Trophoblast cell (in vitro differentiated cells and primary cell): ENCODE measurements at regions not wholly inside any gene's neighbourhood (a gene's known extent, or its start where the extent isn't known, plus 50 kb on each side); places are given as distances from the start of the nearest gene placed in this dataset.
"Not testable (repeated sequence)": the region's sequence is repeated elsewhere in the genome, so short reads cannot be mapped to it uniquely, and the experiment has no call there.

Source experiments
- DNase-seq, 2 donors: peaks; one replicate each; pipeline ENCODE4 v3.0.0-alpha.2; 2016
- H2AFZ ChIP-seq: 2 replicates; pipeline ENCODE4 v1.6.1; 2013; ENCODE audit warnings: low read length, moderate library complexity, mild to moderate bottlenecking; ENCODE audit not compliant: insufficient read depth, poor library complexity
- H2AK5ac ChIP-seq: 2 replicates; pipeline ENCODE4 v1.6.1; 2013; ENCODE audit warnings: mild to moderate bottlenecking, low read length
- H2BK120ac ChIP-seq: 2 replicates; pipeline ENCODE4 v1.6.1; 2013; ENCODE audit warnings: low read length, mild to moderate bottlenecking, moderate library complexity; ENCODE audit not compliant: insufficient read depth, poor library complexity
- H2BK12ac ChIP-seq: 2 replicates; pipeline ENCODE4 v1.6.1; 2013; ENCODE audit warnings: mild to moderate bottlenecking, low read length, moderate library complexity
- H2BK5ac ChIP-seq: 2 replicates; pipeline ENCODE4 v1.6.1; 2013; ENCODE audit warnings: low read length, low read depth, moderate library complexity, mild to moderate bottlenecking; ENCODE audit not compliant: poor library complexity
- H3K14ac ChIP-seq: 2 replicates; pipeline ENCODE4 v1.6.1; 2013; ENCODE audit warnings: mild to moderate bottlenecking, low read length
- H3K18ac ChIP-seq: 2 replicates; pipeline ENCODE4 v1.6.1; 2013; ENCODE audit warnings: mild to moderate bottlenecking, low read length
- H3K23ac ChIP-seq: 2 replicates; pipeline ENCODE4 v1.6.1; 2013; ENCODE audit warnings: low read length
- H3K27ac ChIP-seq: 2 replicates; pipeline ENCODE4 v1.5.1; 2013; ENCODE audit warnings: low read depth, mild to moderate bottlenecking, inconsistent platforms, low read length, moderate library complexity
- H3K27me3 ChIP-seq: 2 replicates; pipeline ENCODE4 v1.6.1; 2013; ENCODE audit warnings: inconsistent platforms, mild to moderate bottlenecking, low read length, moderate library complexity; ENCODE audit not compliant: insufficient read depth
- H3K36me3 ChIP-seq, 2 experiments: 1 replicate in 1 of 2; 2 replicates in 1 of 2; pipeline ENCODE4 v1.6.1; 2013; ENCODE audit warnings: low read length in 2 of 2, mild to moderate bottlenecking in 2 of 2, moderate library complexity in 1 of 2; ENCODE audit not compliant: insufficient read depth in 2 of 2, control insufficient read depth in 1 of 2
- H3K4ac ChIP-seq: 2 replicates; pipeline ENCODE4 v1.6.1; 2013; ENCODE audit warnings: low read depth, mild to moderate bottlenecking, low read length, moderate library complexity
- H3K4me1 ChIP-seq, 2 experiments: 1 replicate in 1 of 2; 2 replicates in 1 of 2; pipeline ENCODE4 v1.6.1; 2013; ENCODE audit warnings: low read length in 2 of 2, mild to moderate bottlenecking in 2 of 2, moderate library complexity in 1 of 2; ENCODE audit not compliant: insufficient read depth in 2 of 2, control insufficient read depth in 1 of 2
- H3K4me2 ChIP-seq: 2 replicates; pipeline ENCODE4 v1.6.1; 2013; ENCODE audit warnings: inconsistent platforms, mild to moderate bottlenecking, low read length, moderate library complexity
- H3K4me3 ChIP-seq: 2 replicates; pipeline ENCODE4 v1.5.1; 2013; ENCODE audit warnings: mild to moderate bottlenecking, low read depth, low read length, inconsistent platforms
- H3K79me1 ChIP-seq: one replicate; pipeline ENCODE4 v1.6.1; 2013; ENCODE audit warnings: low read length
- H3K79me2 ChIP-seq: 2 replicates; pipeline ENCODE4 v1.6.1; 2013; ENCODE audit warnings: low read length, mild to moderate bottlenecking; ENCODE audit not compliant: control insufficient read depth, insufficient read depth, poor library complexity
- H3K9ac ChIP-seq: 2 replicates; pipeline ENCODE4 v1.6.1; 2013; ENCODE audit warnings: mild to moderate bottlenecking, low read length
- H3K9me3 ChIP-seq: 2 replicates; pipeline ENCODE4 v1.6.1; 2013; ENCODE audit warnings: low read depth, mild to moderate bottlenecking, control low read depth, inconsistent platforms, low read length; ENCODE audit not compliant: insufficient read depth
- H4K12ac ChIP-seq: 2 replicates; pipeline ENCODE4 v1.6.1; 2013; ENCODE audit warnings: low read depth, mild to moderate bottlenecking, low read length, moderate library complexity
- H4K8ac ChIP-seq: 2 replicates; pipeline ENCODE4 v1.6.1; 2013; ENCODE audit warnings: low read depth, mild to moderate bottlenecking, low read length, moderate library complexity
- H4K91ac ChIP-seq: one replicate; pipeline ENCODE4 v1.6.1; 2013; ENCODE audit warnings: low read depth, mild to moderate bottlenecking, low read length, moderate library complexity
- WGBS: extraction: QIAGEN DNeasy Blood & Tissue Kit; methylation state at CpG from one replicate; pipeline ENCODE4 v1.1.7; 2013; ENCODE audit warnings: missing lambda C conversion rate; ENCODE audit not compliant: insufficient read length, insufficient coverage; ENCODE audit errors: extremely low coverage; 5-methylcytosine and 5-hydroxymethylcytosine counted together

DNA sequence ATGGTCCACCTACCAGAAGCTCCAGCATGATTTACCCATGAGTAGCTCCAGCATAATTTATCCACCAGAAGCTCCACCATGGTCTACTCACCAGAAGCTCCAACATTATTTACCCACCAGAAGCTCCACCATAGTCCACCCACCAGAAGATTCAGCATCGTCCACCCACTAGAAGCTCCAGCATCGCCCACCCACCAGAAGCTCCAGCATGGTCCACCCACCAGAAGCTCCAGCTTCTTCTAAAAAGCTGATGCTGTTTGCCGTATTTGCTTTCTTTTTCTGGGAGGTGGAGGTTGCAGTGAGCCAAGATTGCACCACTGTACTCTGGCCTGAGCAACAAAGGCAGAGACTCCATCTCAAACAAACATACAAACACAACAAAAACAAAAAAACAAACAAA is 136.2 kb upstream of the TPTE start:
- H3K4me2 ChIP-seq, H3K27me3 ChIP-seq, H3K27ac ChIP-seq, H2BK5ac ChIP-seq, H3K79me2 ChIP-seq, H3K9ac ChIP-seq, H2AK5ac ChIP-seq, H3K36me3 ChIP-seq, H2BK120ac ChIP-seq, DNase-seq, H4K8ac ChIP-seq, H3K23ac ChIP-seq, H2AFZ ChIP-seq, H3K4ac ChIP-seq, H3K18ac ChIP-seq, H3K14ac ChIP-seq, H2BK12ac ChIP-seq, H3K4me1 ChIP-seq, H4K91ac ChIP-seq, H4K12ac ChIP-seq, H3K4me3 ChIP-seq, H3K79me1 ChIP-seq: not testable (repeated sequence)
- WGBS = no CpG with 5 or more reads among the region's 3 CpGs
- peaks cover 47% of the 10 kb centered on the region for H3K9me3 ChIP-seq

DNA sequence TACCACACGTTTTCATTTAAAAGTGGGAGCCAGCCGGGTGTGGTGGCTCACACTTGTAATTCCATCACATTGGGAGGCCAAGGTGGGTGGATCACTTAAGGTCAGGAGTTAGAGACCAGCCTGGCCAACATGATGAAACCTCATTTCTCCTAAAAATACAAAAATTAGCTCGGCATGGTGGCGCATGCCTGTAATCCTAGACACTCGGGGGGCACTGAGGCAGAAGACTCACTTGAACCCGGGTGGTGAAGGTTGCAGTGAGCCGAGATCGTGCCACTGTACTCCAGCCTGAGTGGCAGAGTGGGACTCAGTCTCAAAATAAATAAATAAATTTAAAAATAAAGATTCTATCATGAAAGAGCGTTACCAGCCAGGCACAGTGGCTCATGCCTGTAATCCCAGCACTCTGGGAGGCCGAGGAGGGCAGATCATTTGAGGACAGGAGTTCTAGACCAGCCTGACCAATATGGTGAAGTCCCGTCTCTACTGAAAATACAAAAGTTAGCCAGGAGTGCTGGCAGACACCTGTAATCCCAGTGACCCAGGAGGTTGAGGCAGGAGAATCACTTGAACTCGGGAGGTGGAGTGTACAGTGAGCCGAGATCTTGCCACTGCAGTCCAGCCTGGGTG is 135.4 kb upstream of the TPTE start:
- not testable (repeated sequence) for H3K4ac ChIP-seq, H3K36me3 ChIP-seq, H2BK5ac ChIP-seq, DNase-seq, H4K8ac ChIP-seq, H4K12ac ChIP-seq, H2AK5ac ChIP-seq, H2BK12ac ChIP-seq, H3K79me2 ChIP-seq, H2AFZ ChIP-seq, H2BK120ac ChIP-seq, H3K4me3 ChIP-seq, H3K23ac ChIP-seq, H3K4me2 ChIP-seq, H3K9ac ChIP-seq, H3K4me1 ChIP-seq, H3K79me1 ChIP-seq, H3K18ac ChIP-seq, H4K91ac ChIP-seq, H3K14ac ChIP-seq, H3K27me3 ChIP-seq, H3K27ac ChIP-seq
- WGBS = no CpG with 5 or more reads among the region's 13 CpGs
- peaks cover 41% of the 10 kb centered on the region for H3K9me3 ChIP-seq

DNA sequence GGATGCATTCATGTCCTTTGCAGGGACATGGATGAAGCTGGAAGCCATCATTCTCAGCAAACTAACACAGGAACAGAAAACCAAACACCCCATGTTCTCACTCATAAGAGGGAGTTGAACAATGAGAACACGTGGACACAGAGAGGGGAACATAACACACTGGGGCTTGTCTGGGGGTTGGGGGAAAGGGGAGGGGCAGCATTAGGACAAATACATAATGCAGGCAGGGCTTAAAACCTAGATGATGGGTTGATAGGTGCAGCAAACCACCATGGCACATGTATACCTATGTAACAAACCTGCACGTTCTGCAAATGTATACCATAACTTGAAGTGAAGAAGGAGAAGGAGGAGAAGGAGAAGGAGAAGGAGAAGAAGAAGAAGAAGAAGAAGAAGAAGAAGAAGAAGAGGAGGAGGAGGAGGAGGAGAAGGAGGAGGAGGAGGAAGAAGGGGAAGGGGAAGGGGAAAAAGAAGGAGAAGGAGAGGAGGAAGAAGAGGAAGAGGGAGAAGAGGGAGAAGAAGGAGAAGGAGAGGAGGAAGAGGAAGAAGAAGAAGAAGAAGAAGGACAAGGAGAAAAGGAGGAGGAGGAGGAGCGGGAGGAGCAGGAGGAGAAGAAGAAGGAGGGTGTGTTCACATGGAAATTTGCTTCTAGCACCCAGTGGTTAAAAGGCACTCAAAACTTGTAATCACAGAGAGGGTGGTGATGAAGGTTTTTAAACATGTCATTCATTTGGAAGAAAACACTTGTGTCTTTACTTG is 133.5 kb upstream of the TPTE start:
- not testable (repeated sequence) for H3K18ac ChIP-seq, H4K12ac ChIP-seq, H2BK120ac ChIP-seq, H3K36me3 ChIP-seq, H4K91ac ChIP-seq, H3K14ac ChIP-seq, H3K4me1 ChIP-seq, H2BK5ac ChIP-seq, H3K4ac ChIP-seq, H2AFZ ChIP-seq, H3K4me2 ChIP-seq, H3K79me1 ChIP-seq, H3K27me3 ChIP-seq, H3K23ac ChIP-seq, H4K8ac ChIP-seq, H2BK12ac ChIP-seq, H3K27ac ChIP-seq, H3K79me2 ChIP-seq, DNase-seq, H2AK5ac ChIP-seq, H3K9ac ChIP-seq, H3K4me3 ChIP-seq
- peaks cover 28% of the 10 kb centered on the region for H3K9me3 ChIP-seq
- no CpG with 5 or more reads among the region's 3 CpGs for WGBS

DNA sequence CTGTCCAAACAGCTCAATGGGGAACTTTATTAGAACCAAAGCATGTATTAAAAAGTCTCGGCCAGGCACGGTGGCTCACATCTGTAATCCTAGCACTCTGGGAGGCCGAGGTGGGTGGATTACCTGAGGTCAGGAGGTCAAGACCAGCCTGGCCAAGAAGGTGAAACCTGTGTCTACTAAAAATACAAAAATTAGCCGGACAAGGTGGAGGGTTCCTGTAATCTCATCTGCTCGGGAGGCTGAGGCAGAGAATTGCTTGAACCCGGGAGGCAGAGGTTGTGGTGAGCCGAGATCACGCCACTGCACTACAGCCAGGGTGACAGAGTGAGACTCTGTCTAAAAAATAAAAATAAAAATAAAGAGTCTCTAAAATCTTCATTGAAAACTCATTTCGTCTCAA is 132.8 kb upstream of the TPTE start:
- H3K79me2 ChIP-seq, H2BK5ac ChIP-seq, H4K91ac ChIP-seq, H3K23ac ChIP-seq, H2AK5ac ChIP-seq, H3K14ac ChIP-seq, H3K27me3 ChIP-seq, H3K4me3 ChIP-seq, H4K12ac ChIP-seq, H3K9ac ChIP-seq, H3K4me2 ChIP-seq, H2BK12ac ChIP-seq, H3K18ac ChIP-seq, H3K79me1 ChIP-seq, DNase-seq, H2BK120ac ChIP-seq, H3K4ac ChIP-seq, H2AFZ ChIP-seq, H4K8ac ChIP-seq, H3K4me1 ChIP-seq, H3K36me3 ChIP-seq, H3K27ac ChIP-seq: not testable (repeated sequence)
- no CpG with 5 or more reads among the region's 9 CpGs for WGBS
- peaks cover 24% of the 10 kb centered on the region for H3K9me3 ChIP-seq
